ENCODE measurements at regions not wholly inside any gene's neighbourhood (a gene's known extent, or its start where the extent isn't known, plus 50 kb on each side); places are given as distances from the start of the nearest gene placed in this dataset.
"Not testable (repeated sequence)": the region's sequence is repeated elsewhere in the genome, so short reads cannot be mapped to it uniquely, and the experiment has no call there.

- TF ChIP-seq SPI1 (IDR thresholded peaks at IDR 0.05; ENCODE audit: borderline replicate concordance, low read depth) (no peak), POLR2AphosphoS5 (IDR thresholded peaks at IDR 0.05; ENCODE audit: low read depth) (no peak), GABPA (IDR thresholded peaks at IDR 0.05; ENCODE audit: low read depth) (no peak)
- TF ChIP-seq, protein P1, sequence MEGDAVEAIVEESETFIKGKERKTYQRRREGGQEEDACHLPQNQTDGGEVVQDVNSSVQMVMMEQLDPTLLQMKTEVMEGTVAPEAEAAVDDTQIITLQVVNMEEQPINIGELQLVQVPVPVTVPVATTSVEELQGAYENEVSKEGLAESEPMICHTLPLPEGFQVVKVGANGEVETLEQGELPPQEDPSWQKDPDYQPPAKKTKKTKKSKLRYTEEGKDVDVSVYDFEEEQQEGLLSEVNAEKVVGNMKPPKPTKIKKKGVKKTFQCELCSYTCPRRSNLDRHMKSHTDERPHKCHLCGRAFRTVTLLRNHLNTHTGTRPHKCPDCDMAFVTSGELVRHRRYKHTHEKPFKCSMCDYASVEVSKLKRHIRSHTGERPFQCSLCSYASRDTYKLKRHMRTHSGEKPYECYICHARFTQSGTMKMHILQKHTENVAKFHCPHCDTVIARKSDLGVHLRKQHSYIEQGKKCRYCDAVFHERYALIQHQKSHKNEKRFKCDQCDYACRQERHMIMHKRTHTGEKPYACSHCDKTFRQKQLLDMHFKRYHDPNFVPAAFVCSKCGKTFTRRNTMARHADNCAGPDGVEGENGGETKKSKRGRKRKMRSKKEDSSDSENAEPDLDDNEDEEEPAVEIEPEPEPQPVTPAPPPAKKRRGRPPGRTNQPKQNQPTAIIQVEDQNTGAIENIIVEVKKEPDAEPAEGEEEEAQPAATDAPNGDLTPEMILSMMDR (IDR thresholded peaks at IDR 0.05; ENCODE audit: insufficient read depth, low read length), result no peak
- no peak for DNase-seq (ENCODE audit: low read depth in 1 of 2, low spot score in 1 of 2)
- Histone ChIP-seq H3K4me3 (replicated peaks; ENCODE audit: insufficient read depth, low read length) (no peak overlapping the region), H3K27me3 (ENCODE audit: insufficient read depth, poor library complexity, severe bottlenecking) (no peaks in the 10 kb centered on the region), H3K27ac (replicated peaks) (no peak overlapping the region)
These were observed 176.8 kb downstream of the ZNF737 start for GRCh38 chr19:20388706-20389225.

DNA sequence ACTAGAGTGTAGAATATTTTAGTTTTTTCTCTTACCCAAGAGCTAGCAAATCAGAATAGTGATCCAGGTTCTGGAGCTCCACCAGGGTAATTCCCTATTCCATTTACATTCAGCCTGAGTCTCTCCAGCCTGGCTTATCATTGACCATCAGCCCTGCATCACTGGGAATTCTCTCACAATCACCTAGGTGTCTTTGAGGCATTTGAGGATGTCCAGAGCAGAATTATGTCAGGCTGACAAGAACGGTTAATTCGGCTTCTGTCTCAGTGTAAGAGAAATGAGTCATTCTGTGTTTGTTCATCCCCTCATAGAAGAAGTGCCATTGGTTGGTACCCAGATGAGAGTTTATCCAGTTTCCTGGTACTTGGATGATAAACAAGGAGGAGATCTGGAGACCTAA lies 180.5 kb downstream of the ZNF737 start:
- Histone ChIP-seq H3K27ac (replicated peaks) (no peak overlapping the region), H3K27me3 (ENCODE audit: insufficient read depth, poor library complexity, severe bottlenecking) (no peaks in the 10 kb centered on the region), H3K4me3 (replicated peaks; ENCODE audit: insufficient read depth, low read length) (no peak overlapping the region)
- no peak for DNase-seq (ENCODE audit: low read depth in 1 of 2, low spot score in 1 of 2)
- no peak for TF ChIP-seq GABPA (IDR thresholded peaks at IDR 0.05; ENCODE audit: low read depth)
- TF ChIP-seq SPI1 (IDR thresholded peaks at IDR 0.05; ENCODE audit: borderline replicate concordance, low read depth), result no peak
- no peak for TF ChIP-seq POLR2AphosphoS5 (IDR thresholded peaks at IDR 0.05; ENCODE audit: low read depth)
- TF ChIP-seq, protein P1 (IDR thresholded peaks at IDR 0.05; ENCODE audit: insufficient read depth, low read length), result no peak
- TF ChIP-seq REST (IDR thresholded peaks at IDR 0.05; ENCODE audit: insufficient replicate concordance, low read depth), result no peak

DNA sequence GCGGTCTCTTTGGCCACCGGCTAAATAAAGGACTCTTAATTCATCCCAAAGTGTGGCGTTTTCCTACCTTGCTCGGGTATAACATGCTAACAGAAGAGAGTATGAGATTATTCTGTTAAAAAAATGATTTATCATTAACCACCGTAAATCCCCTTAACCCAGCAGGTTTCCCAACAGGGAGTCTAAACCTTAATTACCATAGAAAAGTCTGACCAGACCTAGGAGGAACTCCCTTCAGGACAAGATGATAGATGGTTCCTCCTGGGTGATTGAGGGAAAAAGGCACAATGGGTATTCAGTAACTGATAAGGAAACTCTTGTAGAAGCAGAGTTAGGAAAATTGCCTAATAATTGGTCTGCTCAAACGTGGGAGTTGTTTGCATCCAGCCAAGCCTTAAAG lies 193.7 kb downstream of the ZNF737 start:
- no peak for DNase-seq (ENCODE audit: low read depth in 1 of 2, low spot score in 1 of 2)
- no peaks in the 10 kb centered on the region for H3K27me3 ChIP-seq (ENCODE audit: insufficient read depth, poor library complexity, severe bottlenecking)
- TF ChIP-seq POLR2AphosphoS5 (IDR thresholded peaks at IDR 0.05; ENCODE audit: low read depth) (no peak), GABPA (IDR thresholded peaks at IDR 0.05; ENCODE audit: low read depth) (no peak), REST (IDR thresholded peaks at IDR 0.05; ENCODE audit: insufficient replicate concordance, low read depth) (no peak), SPI1 (IDR thresholded peaks at IDR 0.05; ENCODE audit: borderline replicate concordance, low read depth) (no peak)
- TF ChIP-seq, protein P1 (IDR thresholded peaks at IDR 0.05; ENCODE audit: insufficient read depth, low read length), result no peak
- H3K4me3 ChIP-seq (replicated peaks; ENCODE audit: insufficient read depth, low read length), result no peak overlapping the region
- H3K27ac ChIP-seq (replicated peaks), result no peak overlapping the region

- H3K4me3 ChIP-seq (replicated peaks; ENCODE audit: insufficient read depth, low read length); H3K27me3 ChIP-seq (ENCODE audit: insufficient read depth, poor library complexity, severe bottlenecking); DNase-seq (ENCODE audit: low read depth in 1 of 2, low spot score in 1 of 2); H3K27ac ChIP-seq (replicated peaks): not testable (repeated sequence)
These were observed 194.3 kb downstream of the ZNF737 start for GRCh38 chr19:20371304-20371703.

Measured in HL-60 (cell line).